Nephron (organoid): ENCODE measurements at regions not wholly inside any gene's neighbourhood (a gene's known extent, or its start where the extent isn't known, plus 50 kb on each side); places are given as distances from the start of the nearest gene placed in this dataset.

Source experiments
- H3K27ac Mint-ChIP-seq, 3 experiments: 2 replicates each; pipeline ENCODE4 v1.8.0; 2020; ENCODE audit warnings: mixed read lengths in 3 of 3, mild to moderate bottlenecking in 2 of 3, moderate library complexity in 1 of 3
- H3K27me3 Mint-ChIP-seq: 2 replicates; pipeline ENCODE4 v1.8.0; 2021; ENCODE audit warnings: low read depth, mild to moderate bottlenecking, moderate library complexity, mixed read lengths
- H3K36me3 Mint-ChIP-seq: 2 replicates; pipeline ENCODE4 v1.8.0; 2020; ENCODE audit warnings: low read depth, mixed read lengths
- H3K4me1 Mint-ChIP-seq: 2 replicates; pipeline ENCODE4 v1.8.0; 2020; ENCODE audit warnings: mixed read lengths
- H3K4me3 Mint-ChIP-seq, 3 experiments: 2 replicates each; pipeline ENCODE4 v1.8.0; 2020; ENCODE audit warnings: mild to moderate bottlenecking in 3 of 3, mixed read lengths in 3 of 3, moderate library complexity in 2 of 3
- H3K9me3 Mint-ChIP-seq: 2 replicates; pipeline ENCODE4 v1.8.0; 2020; ENCODE audit warnings: mixed read lengths
- TF ChIP-seq, protein P1 (sequence below), 3 experiments: fragments of 200-600 bp; sonication (generic); IDR thresholded peaks; one replicate each; pipeline ENCODE4 v1.5.0; 2021; ENCODE audit warnings: antibody characterized with exemption in 3 of 3; ENCODE audit not compliant: unreplicated experiment in 3 of 3

DNA sequence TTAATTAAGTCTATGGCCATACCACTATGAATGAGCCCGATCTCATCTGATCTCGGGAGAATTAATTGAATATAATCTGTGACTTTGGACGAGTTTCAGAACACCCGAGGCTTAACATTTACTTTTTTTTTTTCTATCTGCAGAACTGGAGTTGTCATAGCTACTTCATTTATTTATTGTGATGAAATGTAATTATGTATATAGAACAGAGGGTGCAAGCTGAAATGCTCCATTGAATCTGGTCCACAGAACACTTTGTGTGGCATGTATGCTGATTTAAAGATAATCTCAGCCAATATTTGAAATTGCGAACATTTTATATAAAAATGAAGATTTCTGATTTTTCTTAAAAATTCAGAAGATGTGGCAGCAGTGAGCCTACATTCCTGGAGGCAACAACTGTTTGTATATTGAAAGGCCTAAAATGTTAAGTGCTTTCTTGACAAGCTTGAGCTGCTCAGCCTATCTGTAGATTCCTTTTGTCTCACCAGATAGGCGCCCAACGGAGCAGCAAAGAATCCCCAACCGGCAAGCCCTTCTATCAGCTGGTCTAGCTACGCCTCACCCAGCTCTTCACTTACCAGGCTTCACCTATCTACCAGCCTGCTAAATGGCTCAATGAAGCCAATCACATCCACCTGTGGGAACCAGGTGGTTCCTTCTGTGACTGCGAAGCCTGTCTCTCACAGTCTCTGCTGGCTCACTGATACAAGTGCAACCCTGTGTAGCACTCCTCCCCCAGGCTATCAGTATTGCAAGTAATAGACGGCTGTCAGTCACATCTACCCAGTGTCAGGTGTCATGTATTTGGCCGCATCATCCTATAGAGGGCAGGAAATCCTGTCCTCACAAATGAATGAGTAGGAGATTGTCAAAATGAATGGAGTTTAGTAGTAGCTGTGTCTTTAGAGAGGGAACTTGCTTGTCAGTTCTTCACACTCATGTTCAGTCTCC lies 170.6 kb upstream of the MRPS30 start:
- no peak overlapping the region for H3K4me3 Mint-ChIP-seq
- peaks cover 13% of the 10 kb centered on the region for H3K4me1 Mint-ChIP-seq
- H3K9me3 Mint-ChIP-seq, result no peaks in the 10 kb centered on the region
- no peaks in the 10 kb centered on the region for H3K36me3 Mint-ChIP-seq
- TF ChIP-seq, protein P1, sequence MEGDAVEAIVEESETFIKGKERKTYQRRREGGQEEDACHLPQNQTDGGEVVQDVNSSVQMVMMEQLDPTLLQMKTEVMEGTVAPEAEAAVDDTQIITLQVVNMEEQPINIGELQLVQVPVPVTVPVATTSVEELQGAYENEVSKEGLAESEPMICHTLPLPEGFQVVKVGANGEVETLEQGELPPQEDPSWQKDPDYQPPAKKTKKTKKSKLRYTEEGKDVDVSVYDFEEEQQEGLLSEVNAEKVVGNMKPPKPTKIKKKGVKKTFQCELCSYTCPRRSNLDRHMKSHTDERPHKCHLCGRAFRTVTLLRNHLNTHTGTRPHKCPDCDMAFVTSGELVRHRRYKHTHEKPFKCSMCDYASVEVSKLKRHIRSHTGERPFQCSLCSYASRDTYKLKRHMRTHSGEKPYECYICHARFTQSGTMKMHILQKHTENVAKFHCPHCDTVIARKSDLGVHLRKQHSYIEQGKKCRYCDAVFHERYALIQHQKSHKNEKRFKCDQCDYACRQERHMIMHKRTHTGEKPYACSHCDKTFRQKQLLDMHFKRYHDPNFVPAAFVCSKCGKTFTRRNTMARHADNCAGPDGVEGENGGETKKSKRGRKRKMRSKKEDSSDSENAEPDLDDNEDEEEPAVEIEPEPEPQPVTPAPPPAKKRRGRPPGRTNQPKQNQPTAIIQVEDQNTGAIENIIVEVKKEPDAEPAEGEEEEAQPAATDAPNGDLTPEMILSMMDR (IDR thresholded peaks at IDR 0.05; ENCODE audit: unreplicated experiment in 3 of 3), result no peak
- H3K27ac Mint-ChIP-seq, result no peak overlapping the region
- peaks cover 4% of the 10 kb centered on the region for H3K27me3 Mint-ChIP-seq

GRCh38 chr5:44632344-44632743 lies 176.4 kb upstream of the MRPS30 start:
- Mint-ChIP-seq H3K4me3 (no peak overlapping the region), H3K27ac (no peak overlapping the region), H3K27me3 (no peaks in the 10 kb centered on the region), H3K4me1 (peaks cover 5% of the 10 kb centered on the region), H3K9me3 (no peaks in the 10 kb centered on the region), H3K36me3 (no peaks in the 10 kb centered on the region)
- TF ChIP-seq, protein P1 (IDR thresholded peaks at IDR 0.05; ENCODE audit: unreplicated experiment in 3 of 3), result no peak

GRCh38 chr5:44626846-44627245 lies 181.9 kb upstream of the MRPS30 start:
- Mint-ChIP-seq H3K27me3 (no peaks in the 10 kb centered on the region), H3K27ac (no peak overlapping the region), H3K4me1 (peaks cover 5% of the 10 kb centered on the region), H3K36me3 (no peaks in the 10 kb centered on the region), H3K9me3 (peaks cover 2% of the 10 kb centered on the region), H3K4me3 (no peak overlapping the region)
- TF ChIP-seq, protein P1 (IDR thresholded peaks at IDR 0.05; ENCODE audit: unreplicated experiment in 3 of 3), result no peak

- H3K4me1 Mint-ChIP-seq, result no peaks in the 10 kb centered on the region
- H3K27ac Mint-ChIP-seq, result no peak overlapping the region
- H3K27me3 Mint-ChIP-seq, result no peaks in the 10 kb centered on the region
- TF ChIP-seq, protein P1 (IDR thresholded peaks at IDR 0.05; ENCODE audit: unreplicated experiment in 3 of 3), result no peak
- H3K9me3 Mint-ChIP-seq, result peaks cover 2% of the 10 kb centered on the region
- no peaks in the 10 kb centered on the region for H3K36me3 Mint-ChIP-seq
- H3K4me3 Mint-ChIP-seq, result no peak overlapping the region
Measured at GRCh38 chr5:44622331-44622730, 186.4 kb upstream of the MRPS30 start.

DNA sequence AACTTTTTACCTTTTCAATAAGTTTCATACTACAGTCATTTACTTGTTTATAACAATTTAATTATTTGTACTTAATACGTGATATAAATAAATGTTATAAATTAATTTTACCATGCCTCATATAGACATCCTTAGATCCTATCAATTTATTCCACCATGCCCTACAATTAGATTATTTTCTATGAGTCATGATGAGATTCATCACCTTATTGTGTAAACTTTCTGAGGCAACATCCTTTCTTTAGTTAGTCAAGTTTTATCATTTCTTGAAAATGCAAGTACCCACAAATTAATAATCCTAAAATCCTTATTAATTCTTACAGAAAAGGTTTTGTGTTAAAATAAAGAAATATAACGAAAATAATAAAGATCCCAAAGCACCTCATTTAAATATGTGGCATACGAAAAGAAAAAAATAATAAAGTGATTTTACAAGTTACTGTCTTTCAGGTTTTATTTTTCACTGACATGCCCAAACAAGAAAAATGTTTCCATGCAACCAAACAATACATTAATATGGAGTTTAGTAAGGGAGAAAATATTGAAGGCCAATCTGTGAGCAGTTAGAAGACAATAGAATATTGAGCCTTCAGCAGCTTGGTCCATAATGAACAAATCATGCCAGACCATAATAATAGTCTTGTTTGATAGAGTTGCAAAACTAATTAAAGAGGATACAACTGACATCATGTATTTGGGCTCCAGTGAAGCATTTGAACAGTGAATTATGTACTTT lies 188.7 kb upstream of the MRPS30 start:
- no peak overlapping the region for H3K4me3 Mint-ChIP-seq
- H3K9me3 Mint-ChIP-seq, result no peaks in the 10 kb centered on the region
- H3K36me3 Mint-ChIP-seq, result no peaks in the 10 kb centered on the region
- no peak overlapping the region for H3K27ac Mint-ChIP-seq
- no peaks in the 10 kb centered on the region for H3K27me3 Mint-ChIP-seq
- H3K4me1 Mint-ChIP-seq, result no peaks in the 10 kb centered on the region
- TF ChIP-seq, protein P1 (IDR thresholded peaks at IDR 0.05; ENCODE audit: unreplicated experiment in 3 of 3), result no peak
